OCI-LY1 (cell line): ENCODE measurements at regions not wholly inside any gene's neighbourhood (a gene's known extent, or its start where the extent isn't known, plus 50 kb on each side); places are given as distances from the start of the nearest gene placed in this dataset.

ENCODE experiments used
- H2AFZ ChIP-seq: fragments of 200-600 bp; sonication (generic), shearing (Covaris generic); 2 replicates; pipeline ENCODE4 v1.6.0; 2014; ENCODE audit warnings: antibody characterized with exemption, mild to moderate bottlenecking, low read length
- H3F3A ChIP-seq: fragments of 200-600 bp; sonication (generic), shearing (Covaris generic); 2 replicates; pipeline ENCODE4 v1.6.0; 2014; ENCODE audit warnings: mild to moderate bottlenecking, antibody characterized with exemption, low read length, moderate library complexity; ENCODE audit not compliant: insufficient read depth
- H3K27ac ChIP-seq: fragments of 200-600 bp; sonication (generic); 2 replicates; pipeline ENCODE4 v1.5.1; 2014; ENCODE audit warnings: low read length, mixed run types, mild to moderate bottlenecking, low read depth; ENCODE audit not compliant: poor library complexity, severe bottlenecking
- H3K27me3 ChIP-seq: fragments of 200-600 bp; sonication (generic); 2 replicates; pipeline ENCODE4 v1.6.0; 2014; ENCODE audit warnings: antibody characterized with exemption, mild to moderate bottlenecking, low read length, moderate library complexity; ENCODE audit not compliant: insufficient read depth
- H3K36me3 ChIP-seq: fragments of 200-600 bp; sonication (generic); 2 replicates; pipeline ENCODE4 v1.6.1; 2014; ENCODE audit warnings: mild to moderate bottlenecking, antibody characterized with exemption, low read length, moderate library complexity, mixed read lengths; ENCODE audit not compliant: insufficient read depth
- H3K4me1 ChIP-seq: fragments of 200-600 bp; sonication (generic); 2 replicates; pipeline ENCODE4 v1.5.1; 2014; ENCODE audit warnings: mild to moderate bottlenecking, low read length, moderate library complexity; ENCODE audit not compliant: insufficient read depth, severe bottlenecking
- H3K4me2 ChIP-seq: fragments of 200-600 bp; sonication (generic), shearing (Covaris generic); 2 replicates; pipeline ENCODE4 v1.6.1; 2014; ENCODE audit warnings: low read length
- H3K4me3 ChIP-seq: fragments of 200-600 bp; sonication (generic); 2 replicates; pipeline ENCODE4 v1.5.1; 2014; ENCODE audit warnings: low read length, low read depth, mild to moderate bottlenecking, mixed read lengths; ENCODE audit not compliant: poor library complexity, severe bottlenecking
- H3K79me2 ChIP-seq: fragments of 200-600 bp; shearing (Covaris generic); 2 replicates; pipeline ENCODE4 v1.6.1; 2016; ENCODE audit warnings: mixed run types, low read length, mixed read lengths; ENCODE audit not compliant: insufficient read depth
- H3K9ac ChIP-seq: fragments of 200-600 bp; sonication (generic), shearing (Covaris generic); 2 replicates; pipeline ENCODE4 v1.6.1; 2014; ENCODE audit warnings: mild to moderate bottlenecking, low read length, mixed read lengths
- H3K9me2 ChIP-seq: fragments of 200-600 bp; sonication (generic), shearing (Covaris generic); 2 replicates; pipeline ENCODE4 v1.6.1; 2014; ENCODE audit warnings: low read depth, mild to moderate bottlenecking, low read length, mixed read lengths
- H3K9me3 ChIP-seq: fragments of 200-600 bp; shearing (Covaris generic); 2 replicates; pipeline ENCODE4 v1.6.1; 2014; ENCODE audit warnings: low read length, mixed read lengths
- H4K20me1 ChIP-seq: fragments of 200-600 bp; sonication (generic), shearing (Covaris generic); 2 replicates; pipeline ENCODE4 v1.6.0; 2016; ENCODE audit warnings: mild to moderate bottlenecking, low read length; ENCODE audit not compliant: insufficient read depth
- EZH2 ChIP-seq: fragments of 200-600 bp; sonication (generic), shearing (Covaris generic); IDR thresholded peaks from 2 replicates; pipeline ENCODE4 v1.8.0; 2017; ENCODE audit warnings: borderline replicate concordance, mixed run types, mild to moderate bottlenecking, antibody characterized with exemption, low read length, moderate library complexity, mixed read lengths
- TF ChIP-seq, protein P1 (sequence below): fragments of 200-600 bp; sonication (generic), shearing (Covaris generic); IDR thresholded peaks from 2 replicates; pipeline ENCODE4 v1.5.1; 2017; ENCODE audit warnings: mild to moderate bottlenecking, antibody characterized with exemption, low read length, moderate library complexity, mixed read lengths

DNA sequence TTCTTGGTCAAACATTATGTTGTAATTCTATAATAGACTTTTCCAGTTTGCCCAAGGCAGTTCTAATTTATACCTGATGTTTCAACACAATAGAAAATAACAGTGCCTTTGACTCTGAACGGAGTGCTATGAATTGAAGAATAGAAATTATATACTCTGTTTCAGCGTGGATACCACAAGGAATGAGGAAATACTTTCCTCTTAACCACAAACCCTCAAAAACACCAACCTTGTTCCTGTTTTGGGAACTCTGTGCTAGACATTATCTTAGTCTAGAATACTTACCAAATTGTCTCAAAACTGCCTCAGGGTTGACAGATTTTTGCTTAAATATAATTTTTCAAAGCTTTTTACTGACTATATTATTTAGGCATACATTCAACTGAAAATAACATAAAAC, 1629.3 kb downstream of the MRPL39 start:
- TF ChIP-seq EZH2: no peak
- TF ChIP-seq, protein P1, sequence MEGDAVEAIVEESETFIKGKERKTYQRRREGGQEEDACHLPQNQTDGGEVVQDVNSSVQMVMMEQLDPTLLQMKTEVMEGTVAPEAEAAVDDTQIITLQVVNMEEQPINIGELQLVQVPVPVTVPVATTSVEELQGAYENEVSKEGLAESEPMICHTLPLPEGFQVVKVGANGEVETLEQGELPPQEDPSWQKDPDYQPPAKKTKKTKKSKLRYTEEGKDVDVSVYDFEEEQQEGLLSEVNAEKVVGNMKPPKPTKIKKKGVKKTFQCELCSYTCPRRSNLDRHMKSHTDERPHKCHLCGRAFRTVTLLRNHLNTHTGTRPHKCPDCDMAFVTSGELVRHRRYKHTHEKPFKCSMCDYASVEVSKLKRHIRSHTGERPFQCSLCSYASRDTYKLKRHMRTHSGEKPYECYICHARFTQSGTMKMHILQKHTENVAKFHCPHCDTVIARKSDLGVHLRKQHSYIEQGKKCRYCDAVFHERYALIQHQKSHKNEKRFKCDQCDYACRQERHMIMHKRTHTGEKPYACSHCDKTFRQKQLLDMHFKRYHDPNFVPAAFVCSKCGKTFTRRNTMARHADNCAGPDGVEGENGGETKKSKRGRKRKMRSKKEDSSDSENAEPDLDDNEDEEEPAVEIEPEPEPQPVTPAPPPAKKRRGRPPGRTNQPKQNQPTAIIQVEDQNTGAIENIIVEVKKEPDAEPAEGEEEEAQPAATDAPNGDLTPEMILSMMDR: no peak
- Histone ChIP-seq H3K9me2 (no peaks in the 10 kb centered on the region), H3K9me3 (no peaks in the 10 kb centered on the region), H3K27ac (no peak overlapping the region), H3K9ac (no peak overlapping the region), H3K36me3 (no peaks in the 10 kb centered on the region), H3K4me2 (no peak overlapping the region), H3K4me1 (no peaks in the 10 kb centered on the region), H2AFZ (no peak overlapping the region), H3F3A (no peaks in the 10 kb centered on the region), H3K4me3 (no peak overlapping the region), H4K20me1 (no peaks in the 10 kb centered on the region), H3K27me3 (no peaks in the 10 kb centered on the region), H3K79me2 (no peaks in the 10 kb centered on the region)

DNA sequence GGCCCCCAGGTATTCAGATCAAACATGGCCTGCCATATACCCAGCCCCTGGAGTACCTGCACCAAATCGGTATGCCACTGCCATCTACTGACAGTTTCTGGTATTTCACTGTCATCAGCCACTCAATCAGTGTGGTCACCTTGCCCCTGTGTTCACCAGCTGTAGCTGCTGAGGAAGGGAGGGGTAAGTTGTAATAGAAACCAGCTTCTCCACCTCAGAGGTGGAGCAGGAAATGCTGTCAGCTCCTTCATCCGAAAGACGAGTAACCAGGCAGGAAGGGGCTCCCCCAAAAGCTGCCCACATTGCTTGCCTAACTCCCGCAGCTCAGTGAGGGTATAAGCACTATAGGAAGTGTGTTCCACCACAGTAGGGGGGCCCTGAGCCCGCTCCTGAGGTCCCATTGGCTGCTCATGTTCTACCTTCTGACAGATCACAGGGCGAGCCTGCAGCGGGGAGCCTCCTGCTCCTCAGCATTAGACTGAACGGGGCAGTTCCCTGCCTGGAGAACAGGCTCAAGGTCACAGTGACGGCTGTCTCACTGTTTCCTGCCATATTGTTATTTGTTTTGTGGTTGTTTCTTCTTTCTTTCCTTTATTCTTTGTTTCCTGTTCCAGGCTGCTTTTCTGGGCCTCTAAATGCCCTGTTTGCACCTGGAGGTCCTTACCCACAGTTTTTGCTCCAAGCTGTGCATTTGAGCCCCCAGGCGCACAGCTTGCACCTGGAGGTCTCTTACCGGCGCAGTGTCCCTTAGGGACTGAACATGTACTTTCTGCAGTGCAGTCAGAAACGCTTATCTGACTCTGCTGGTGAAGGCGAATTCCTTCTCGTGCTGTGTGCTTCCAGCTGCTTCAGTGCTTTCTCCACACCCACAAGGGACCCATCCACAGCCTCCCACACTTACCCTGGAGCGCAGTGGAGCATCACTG, 1638.3 kb downstream of the MRPL39 start:
- Histone ChIP-seq H3K9me3 (no peaks in the 10 kb centered on the region), H3K4me2 (peak overlapping the region; percentile 36; the same call in 1 of the 2 replicates), H3K79me2 (no peaks in the 10 kb centered on the region), H3K4me3 (peak overlapping the region; percentile 9), H3K4me1 (peaks cover 6% of the 10 kb centered on the region), H2AFZ (no peak overlapping the region), H3K9ac (no peak overlapping the region), H3F3A (no peaks in the 10 kb centered on the region), H3K27ac (no peak overlapping the region), H4K20me1 (no peaks in the 10 kb centered on the region), H3K9me2 (no peaks in the 10 kb centered on the region), H3K27me3 (no peaks in the 10 kb centered on the region), H3K36me3 (no peaks in the 10 kb centered on the region)
- TF ChIP-seq EZH2: no peak
- TF ChIP-seq, protein P1: peak; percentile 72

DNA sequence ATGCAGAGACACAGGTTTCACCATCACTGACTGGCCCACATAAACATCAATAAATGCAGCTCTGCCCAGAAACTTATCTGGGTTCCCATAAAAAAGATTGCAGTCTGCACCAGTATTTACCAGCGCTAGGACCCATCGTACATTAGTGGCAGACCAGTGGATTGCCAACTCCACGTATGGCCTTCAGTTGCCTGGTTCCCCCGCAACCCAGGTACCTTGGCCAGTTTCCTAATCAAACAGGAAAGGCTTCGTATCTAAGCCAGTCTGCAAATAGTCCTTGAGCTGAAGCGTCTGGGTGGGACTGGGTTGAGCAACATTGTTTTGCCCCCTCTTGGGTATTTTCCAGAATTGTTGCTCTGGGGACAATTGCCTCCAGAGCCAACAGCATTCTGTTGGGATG, 1639.3 kb downstream of the MRPL39 start:
- Histone ChIP-seq H3K9me3 (no peaks in the 10 kb centered on the region), H3K4me2 (no peak overlapping the region), H3K4me3 (no peak overlapping the region)

More for the DNA sequence above, 1639.3 kb downstream of the MRPL39 start:
- Histone ChIP-seq H2AFZ (no peak overlapping the region), H3K9me2 (no peaks in the 10 kb centered on the region), H3K27ac (no peak overlapping the region), H3K36me3 (no peaks in the 10 kb centered on the region), H4K20me1 (no peaks in the 10 kb centered on the region), H3K27me3 (no peaks in the 10 kb centered on the region), H3F3A (no peaks in the 10 kb centered on the region), H3K4me1 (peaks cover 6% of the 10 kb centered on the region), H3K79me2 (no peaks in the 10 kb centered on the region), H3K9ac (no peak overlapping the region)
- no peak for TF ChIP-seq EZH2
